CD4-positive, alpha-beta T cell treated with Interleukin-1 beta for 1 hour (primary cell): ENCODE measurements at regions not wholly inside any gene's neighbourhood (a gene's known extent, or its start where the extent isn't known, plus 50 kb on each side); places are given as distances from the start of the nearest gene placed in this dataset.

Experiments
- DNase-seq, 2 donors: peaks; one replicate each; pipeline ENCODE4 v3.0.0-alpha.2; 2020 to 2022

DNA sequence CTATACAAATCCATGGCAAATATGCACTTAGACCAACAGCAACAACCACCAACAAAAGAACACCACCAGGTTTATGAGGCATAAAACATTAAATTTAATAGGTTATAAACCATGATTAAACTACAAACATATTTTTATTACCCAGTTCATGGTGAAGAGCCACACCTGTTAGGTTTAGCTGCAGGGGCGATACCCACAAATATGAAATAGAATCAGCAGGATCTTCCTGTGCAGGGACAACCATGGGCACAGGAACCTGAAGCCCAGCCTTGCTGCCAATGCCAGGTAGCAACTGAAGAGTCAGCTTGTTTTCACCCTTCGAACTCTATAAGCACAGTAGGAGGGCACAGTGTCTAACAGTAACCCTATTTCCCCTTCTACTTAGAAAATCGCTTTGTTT, 675.0 kb downstream of the SATB2 start:
- DNase-seq: no peak

DNA sequence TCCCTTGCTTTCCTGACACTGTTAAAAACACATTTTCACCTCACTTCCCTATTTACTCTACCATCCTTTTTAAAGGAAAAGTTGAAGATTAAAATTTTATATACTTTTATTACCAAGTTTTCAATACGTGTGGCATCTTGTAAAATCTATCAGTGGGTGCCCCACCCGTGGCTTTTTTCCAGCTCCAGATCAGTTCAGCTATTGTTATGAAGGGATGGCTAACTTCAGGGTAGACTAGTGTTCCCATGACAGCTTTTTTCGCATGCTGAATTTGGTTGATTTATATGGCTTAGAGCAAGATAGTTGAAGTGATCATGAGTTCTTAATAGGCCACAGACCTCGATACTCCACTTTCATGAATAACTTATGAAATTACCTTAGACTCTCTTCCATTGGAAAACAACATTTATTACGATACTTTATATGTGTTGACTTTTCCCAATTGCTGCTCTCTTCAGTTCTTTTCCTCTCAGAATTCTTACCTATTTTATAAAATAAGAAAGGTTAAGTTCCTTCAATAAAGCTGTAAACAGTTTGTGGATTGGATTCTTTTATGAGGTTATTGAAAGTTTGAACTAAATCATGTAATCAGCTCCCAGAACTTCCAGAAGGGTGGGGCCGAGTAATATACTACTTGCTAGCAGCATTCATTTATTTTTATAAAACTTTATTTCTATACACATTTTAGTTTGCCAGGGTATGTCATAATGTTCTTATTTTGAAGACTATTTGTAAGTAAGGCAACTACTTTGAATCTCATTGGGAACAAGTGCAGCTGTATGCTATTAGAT, 680.9 kb downstream of the SATB2 start:
- no peak for DNase-seq

DNA sequence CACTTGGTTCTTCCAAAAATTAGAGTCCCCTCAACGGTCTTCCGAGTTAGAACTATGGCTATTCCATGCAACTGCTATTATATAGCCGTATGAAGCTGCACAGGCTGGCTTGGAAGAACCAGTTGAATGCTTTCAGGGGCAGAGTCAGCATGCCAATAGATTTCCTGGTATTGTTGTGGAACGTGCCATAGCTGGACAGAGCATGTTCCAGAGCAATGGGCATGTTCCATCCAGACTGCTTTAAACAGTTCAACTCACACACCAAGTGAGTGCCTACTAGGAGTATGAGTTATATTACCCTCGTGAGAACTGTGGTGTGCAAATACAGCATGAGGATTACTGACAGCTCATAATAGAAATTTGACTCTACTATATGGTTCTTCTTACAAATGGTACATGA, 682.0 kb downstream of the SATB2 start:
- no peak for DNase-seq

DNA sequence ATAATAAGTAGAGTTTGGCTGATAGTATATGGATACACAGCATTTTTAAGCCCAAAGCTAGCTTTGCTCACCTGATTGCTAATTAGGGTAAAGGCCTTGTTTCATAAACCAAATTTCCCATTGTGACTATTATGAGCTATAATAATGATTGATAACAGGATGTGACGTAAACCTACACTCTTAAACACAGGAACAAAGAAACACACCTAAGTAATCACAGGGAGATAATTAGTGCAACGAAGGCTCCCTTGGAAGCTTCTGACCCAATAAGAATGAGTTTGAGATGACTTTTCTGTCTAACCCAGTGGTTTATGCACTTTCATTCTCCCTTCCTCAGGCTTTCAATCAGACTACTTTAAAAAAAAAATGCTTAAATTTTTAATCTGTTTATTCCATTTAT, 683.2 kb downstream of the SATB2 start:
- no peak for DNase-seq

DNA sequence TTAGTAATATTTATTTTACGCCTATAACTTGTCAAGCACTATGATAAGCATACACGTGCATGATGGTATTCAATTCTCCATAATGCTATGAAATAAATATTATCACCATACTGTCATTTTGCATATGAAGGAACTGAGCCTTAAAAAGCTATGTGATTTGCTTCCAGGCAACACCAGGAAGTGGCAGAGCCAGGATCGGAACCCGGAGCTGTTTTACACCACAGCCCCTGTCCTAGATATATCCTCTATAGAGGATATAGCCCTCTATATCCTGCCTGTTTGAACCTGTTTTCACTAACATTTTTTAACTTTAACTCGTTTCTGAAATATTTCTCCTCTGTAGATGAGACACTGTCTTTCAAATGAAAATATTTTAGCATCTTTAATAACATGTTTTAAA, 690.0 kb downstream of the SATB2 start:
- no peak for DNase-seq

DNA sequence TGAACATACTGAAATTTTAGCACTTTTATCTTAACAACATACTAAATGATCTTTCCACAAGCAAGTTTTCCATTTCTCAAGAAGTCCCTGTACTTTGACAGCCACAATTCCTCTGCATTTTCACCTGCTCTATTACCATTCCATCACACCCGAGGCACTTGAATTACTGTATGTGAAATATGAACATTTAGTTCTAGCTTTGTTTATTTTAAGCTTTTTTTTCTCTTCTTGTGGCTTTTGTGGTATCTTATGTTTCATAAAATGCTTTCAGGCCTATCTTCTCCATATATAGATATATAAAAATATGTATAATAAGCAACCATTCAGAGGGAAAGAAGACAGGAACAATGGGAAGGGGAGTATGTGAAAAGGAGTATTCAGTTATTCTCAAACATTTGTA, 693.9 kb downstream of the SATB2 start:
- DNase-seq: no peak

DNA sequence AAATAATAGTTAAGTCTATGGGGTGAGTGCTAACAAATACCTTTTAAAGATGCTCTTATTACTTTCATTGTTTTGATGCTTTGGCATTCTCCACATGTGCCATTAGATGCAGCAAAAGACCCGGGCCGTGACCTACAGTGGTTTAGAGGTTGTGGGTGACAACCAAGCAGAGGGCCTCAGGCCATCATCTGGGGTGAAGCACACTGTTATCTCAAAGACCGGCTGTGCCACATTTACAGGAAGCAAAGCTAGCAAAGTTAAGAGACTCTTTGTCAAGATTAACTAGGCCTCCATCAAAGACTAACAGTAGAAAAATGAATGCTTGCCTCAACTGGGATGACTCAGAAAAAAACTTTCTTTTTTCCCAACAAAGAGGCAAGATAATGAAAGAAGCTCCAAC, 695.3 kb downstream of the SATB2 start:
- DNase-seq: no peak

DNA sequence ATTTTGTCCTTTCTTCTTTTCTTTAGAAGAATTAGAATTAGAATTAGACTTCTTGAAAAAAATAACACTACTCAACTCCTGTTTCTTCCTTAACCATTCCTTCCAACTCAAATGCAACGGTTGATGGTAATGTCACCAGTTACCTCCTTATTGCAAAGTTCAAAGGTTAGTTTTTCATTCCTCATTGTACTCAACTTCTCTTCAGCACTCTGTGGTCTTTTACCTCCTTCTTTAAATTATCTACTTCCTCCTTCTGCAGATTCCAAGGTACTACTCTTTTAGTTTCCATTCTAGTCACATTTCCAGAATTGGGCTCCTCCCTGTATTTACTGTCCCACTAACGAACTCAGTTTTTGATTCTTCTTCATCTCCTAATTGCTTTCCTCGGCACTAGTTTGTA, 700.7 kb downstream of the SATB2 start:
- DNase-seq: no peak

DNA sequence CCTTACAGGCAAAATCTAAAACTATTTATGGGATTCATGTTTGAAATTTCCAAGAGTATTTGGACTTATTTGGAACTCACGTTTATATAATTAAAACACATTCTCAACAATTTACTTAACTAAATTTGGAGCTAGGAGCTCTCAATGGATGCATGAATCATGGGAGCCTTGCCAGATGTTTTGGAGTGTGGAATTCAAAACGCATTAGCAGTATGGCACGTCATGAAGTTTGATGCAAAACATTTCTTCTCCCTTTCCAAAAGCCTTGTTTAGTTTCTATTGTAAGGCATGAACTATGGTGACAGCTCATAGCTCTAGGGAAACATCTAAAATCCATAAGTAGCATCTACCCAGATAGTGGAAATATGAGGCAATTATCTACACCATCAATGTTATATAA, 701.6 kb downstream of the SATB2 start:
- DNase-seq: no peak

DNA sequence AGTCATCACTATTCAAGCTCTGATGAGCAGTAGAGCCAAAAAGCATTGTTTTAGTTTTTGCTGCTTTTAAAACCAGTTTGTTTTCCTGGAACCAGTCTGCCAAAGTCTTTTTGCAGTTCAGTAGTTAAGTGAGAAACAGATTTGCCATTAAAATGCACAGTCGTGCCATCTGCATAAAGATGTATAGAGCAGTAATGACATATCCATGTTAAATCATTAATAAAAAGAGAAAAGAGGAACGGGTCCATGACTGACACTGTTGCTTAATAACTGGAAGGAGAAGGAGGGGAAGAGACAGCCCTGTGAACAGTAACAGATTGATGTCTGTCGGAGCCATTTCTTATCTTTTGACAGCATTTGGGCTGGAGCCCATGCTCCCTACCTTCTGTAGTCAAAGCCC, 704.6 kb downstream of the SATB2 start:
- DNase-seq: no peak

DNA sequence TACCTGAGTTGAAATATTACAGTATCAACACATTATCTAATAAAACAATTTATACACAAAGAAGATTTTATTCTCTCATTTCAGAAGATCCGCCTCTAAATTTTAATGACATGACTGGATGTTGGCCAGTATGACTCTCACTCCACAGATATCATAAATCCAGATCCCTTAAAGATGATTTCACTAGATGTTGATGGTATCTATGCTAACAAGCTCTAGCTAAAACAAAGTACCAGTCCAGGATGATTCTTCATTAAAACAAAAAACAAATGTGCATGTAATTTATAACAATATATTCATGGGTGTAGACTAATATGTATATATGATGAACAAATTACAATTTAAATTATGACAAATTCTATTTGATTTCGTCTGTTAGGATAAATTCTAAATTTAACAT, 708.4 kb downstream of the SATB2 start:
- DNase-seq: no peak

DNA sequence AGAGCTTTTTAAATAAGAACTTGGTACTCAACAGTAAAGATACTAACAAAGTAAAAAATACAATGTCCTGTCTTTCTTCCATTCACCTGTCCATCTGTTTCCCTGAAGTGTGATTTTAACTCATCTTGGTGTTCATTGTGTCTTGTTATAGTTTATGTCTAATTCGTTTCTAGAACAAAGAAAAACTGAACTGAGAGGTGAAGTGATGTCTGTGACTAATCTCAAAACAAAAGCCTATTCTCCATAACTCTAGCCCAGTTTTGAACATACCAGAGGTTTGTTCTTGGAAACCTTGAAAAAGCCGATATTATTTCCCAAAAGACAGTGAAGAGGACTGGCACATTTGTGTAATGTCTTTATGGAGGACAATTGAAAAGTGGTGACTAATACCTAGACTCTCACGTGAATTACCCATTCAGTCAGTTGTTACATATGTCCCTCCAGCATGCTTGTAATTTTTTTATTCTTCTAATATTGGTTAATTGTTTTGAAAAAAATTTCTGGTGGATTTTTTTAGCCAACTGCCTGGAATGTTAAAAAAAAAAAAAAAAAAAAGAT, 725.8 kb downstream of the SATB2 start:
- DNase-seq: no peak

DNA sequence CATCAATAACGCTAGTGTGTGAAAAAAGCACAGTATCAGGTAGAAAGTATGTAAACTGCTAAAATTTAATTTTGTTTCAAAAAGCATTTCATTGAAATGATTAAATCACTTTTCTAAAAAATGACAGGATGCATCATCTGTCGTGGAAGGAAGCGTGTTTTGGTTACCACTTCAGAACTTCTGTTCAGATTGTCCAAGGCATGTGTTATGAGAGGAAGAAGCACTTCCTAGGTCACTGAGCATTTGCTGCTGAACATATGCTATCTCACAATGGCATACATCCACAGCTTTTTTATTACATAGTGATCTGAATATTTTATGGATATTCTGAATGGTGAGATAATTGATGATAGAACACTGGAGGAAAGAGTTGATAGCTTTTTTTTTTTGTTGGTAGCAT, 737.5 kb downstream of the SATB2 start:
- DNase-seq: no peak

DNA sequence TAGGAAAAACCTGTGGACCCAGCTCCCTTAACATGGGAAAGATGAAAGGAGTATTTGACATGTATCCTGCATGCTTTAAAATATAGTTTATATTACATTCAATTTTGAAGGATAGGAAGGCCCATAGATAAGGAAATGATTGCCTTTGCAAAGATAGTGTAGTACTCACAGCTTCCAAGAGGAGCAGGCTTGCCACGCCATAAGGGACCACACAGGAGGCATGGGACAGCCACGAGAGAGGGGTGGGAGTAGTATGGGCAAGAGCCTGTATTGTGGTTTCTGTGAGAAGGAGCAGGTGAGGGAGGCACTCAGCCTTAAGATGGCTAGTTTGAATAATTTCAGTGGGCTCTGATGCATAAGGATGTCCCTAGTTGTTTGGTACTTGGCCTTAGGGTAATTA, 740.3 kb downstream of the SATB2 start:
- DNase-seq: no peak

DNA sequence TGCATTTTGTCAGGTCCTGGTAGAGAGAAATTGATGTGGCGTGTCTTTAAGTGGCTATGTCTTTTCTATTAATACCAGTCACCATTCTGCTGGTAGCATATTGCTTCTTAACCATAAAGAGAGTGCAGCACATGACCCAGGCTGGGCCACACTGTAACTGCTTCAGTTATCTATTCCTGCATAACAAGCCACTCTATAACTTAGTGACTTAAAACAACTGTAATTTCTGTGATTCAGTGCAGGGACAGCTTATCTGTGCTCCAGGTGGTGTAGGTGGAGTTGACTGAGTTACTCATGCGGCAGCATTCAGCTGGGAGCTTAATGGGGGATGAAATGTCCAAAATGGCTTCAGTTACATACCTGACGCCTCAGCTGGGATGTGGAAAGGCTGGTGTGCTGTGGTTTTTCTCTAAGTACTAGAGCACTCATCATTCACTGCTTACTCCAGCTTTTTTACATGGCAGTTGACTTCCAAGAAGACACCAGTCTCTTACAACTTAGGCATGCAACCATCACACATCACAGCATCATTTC, 742.4 kb downstream of the SATB2 start:
- DNase-seq: no peak

DNA sequence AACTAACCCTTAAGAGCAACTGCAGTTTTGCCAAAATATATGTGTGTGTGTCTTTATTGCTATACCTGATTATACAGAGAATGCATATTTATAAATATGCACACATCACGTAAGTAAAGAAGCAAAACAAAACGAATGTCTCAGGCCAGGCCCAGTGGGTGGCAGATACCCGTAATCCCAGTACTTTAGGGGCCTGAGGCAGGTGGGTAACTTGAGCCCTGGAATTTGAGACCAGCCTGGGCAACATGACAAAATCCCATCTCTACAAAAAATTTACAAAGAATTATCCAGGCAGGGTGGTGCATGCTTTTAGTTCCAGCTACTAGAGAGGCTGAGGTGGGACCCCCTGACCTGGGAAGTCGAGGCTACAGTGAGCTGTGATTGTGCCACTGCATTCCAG, 745.3 kb downstream of the SATB2 start:
- DNase-seq: no peak

DNA sequence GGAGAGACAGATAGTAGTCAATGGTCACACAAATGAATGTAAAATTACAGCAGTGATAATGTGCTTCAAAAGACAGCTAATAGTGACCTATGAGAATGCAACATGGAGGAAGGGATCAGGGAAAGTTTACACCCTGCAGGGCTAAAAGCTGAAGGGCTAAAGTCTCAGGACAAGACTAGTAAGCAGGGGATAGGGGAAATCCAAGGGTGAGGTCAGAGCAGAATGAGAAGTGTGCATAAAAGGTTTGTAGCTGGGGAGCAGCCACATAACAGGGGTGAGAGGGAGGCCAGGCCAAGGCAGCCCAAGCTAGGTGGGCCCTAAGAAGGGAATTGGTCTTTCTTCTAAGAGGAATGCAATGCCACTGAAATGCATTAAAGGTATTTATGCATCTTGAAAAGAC, 746.3 kb downstream of the SATB2 start:
- DNase-seq: no peak

DNA sequence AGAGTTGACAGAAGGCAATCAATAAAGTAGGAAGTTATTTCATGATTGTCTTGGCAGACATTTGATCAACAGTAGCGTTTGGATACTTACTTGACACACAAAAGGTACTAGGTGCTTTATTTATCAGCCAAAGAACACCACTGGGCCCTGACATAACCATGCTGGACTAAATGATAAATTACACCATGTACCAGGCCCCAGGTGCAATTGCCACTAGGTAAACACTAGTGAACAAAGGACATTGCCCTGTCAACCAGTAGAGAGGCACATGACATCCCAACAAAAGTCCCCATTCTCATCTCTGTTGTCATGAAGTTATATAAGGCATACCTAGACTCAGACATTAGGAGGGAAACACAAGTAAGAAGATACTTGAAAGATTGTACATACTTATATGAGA, 747.2 kb downstream of the SATB2 start:
- no peak for DNase-seq

DNA sequence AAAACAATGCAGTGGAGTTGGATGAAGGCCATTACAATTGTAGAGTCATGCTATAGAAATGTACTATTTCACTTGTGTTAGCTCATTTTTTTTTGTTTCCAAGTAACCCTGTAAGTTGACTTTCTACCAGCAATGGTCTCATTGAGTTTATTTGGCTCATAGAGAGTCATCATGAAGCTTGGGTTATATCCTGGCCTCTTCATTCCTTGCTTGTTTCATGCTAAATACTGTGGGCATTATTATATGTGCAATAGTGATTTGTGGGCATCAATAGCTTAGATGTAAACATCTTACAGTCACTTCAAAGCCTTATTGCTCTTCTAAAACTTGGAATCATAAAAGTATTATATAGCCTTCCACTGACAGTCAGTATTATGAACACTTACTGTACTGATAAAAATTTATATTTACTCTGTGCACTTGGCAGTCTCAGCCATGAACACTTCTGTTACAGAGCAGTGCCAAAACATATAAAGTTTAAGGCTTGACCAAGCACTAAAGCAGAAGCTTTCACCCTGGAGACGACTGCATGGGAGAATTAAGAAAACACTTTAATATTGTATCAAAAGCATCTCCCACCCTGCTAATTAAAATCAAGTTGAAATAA, 751.2 kb downstream of the SATB2 start:
- DNase-seq: no peak

DNA sequence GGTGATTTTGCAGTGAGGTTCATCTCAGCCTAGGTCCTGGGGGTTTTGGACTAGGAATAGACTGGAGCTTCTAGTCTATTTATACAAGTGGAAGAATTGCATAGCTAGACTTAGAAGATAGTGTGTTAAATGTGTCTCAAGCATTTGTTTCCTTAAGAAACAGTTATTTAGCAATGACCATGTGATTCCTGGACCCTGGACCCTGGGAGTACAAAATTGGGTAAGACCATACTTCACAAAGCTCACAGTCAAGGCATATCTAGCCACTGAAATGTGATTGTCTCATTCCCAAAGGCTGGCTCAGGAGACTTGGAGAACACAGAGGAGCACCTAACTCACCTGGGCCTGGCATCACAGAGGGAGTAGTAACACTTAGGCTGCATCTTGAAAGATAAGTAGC, 754.5 kb downstream of the SATB2 start:
- no peak for DNase-seq

DNA sequence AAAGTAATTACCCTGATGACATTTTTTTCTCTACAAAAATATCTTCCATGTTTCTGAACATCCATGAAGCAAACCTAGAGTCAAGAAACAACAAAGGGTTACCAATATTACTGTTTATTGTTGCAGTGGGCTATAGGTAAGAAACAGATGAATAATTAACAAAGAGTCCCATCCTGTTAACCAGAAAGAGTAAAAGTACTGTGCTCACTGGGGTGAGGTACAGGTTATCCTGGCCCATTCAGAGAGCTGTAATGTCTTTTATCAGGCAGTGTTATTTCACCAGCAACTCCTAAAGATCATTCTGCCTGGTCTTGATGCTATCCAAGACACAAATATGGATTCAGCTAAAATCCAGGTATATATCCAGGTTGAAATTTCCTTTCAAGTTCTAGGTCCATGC, 754.9 kb downstream of the SATB2 start:
- no peak for DNase-seq

DNA sequence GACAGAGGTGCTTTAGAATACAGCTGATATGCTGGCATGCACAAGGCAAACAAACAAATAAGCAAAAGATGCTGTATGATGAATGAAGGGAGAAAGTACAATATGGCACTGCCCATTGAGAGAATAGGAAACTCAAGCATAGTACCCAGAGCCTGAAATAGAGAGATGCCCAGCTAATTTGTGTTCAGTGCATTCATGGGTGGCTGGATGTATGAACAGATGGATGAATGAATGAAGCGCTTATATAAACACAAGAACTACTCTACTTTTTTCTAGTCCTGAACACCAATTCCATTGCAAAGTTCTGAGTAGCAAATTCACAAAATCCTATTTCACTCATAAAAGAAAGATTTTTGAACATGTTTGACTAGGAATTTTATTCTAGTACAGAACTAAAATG, 756.3 kb downstream of the SATB2 start:
- no peak for DNase-seq

DNA sequence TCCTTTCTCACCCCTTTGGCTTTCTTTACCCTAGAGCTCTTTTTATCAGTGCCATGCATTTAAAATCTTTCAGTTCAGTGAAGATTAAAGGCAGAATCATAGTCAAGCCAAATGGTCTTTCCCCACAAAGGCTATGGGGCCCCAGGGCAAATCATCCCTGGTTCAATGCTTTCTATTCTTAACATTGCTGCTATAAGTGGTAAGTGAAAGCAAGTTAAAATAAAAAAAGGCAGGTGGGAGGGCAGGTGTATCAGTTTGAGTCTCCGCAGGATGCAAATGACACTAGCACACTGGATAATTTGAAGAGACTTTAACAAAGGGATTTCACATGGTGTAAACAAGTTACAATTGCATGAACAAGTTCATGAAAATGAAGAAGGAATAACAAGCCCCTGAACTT, 757.4 kb downstream of the SATB2 start:
- DNase-seq: no peak

DNA sequence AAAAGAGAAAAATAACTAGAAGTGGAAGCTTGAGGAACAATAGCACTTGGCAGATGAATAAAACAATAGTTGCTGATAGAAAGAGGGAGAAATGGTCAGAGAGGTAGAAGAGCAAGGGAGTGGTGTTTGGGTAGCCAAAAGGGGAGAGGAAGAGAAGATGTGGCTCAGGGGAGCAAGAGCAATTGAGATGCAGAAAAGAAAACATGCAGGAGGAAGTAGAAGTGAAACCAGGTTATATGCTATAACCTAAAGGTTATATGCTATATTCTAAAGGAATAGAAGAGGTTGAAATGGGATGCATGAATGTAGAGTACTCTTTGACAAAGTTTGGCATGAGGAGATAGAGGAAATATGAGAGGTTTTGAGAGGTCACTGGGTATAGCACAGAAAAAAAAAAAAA, 759.5 kb downstream of the SATB2 start:
- DNase-seq: no peak

DNA sequence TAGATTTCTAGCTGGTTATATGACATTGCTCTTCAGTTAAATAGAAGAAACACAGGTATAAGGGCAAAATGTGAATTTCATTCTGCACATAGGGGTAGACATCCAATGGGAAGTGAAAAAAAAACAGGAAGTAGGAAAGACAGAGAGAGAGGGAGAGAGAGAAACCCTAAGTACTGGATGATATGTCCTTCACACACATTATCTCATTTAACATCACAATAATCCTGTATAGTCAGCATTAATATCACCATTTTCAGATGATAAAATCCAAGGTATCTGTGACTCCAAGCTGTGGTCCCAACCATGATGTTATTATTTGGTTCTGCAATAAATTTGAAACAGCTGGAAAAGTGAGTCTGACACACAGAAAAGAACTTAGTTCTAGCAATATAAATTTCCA, 759.9 kb downstream of the SATB2 start:
- no peak for DNase-seq
